Transverse colon (tissue), 4 donors: ENCODE measurements at regions not wholly inside any gene's neighbourhood (a gene's known extent, or its start where the extent isn't known, plus 50 kb on each side); places are given as distances from the start of the nearest gene placed in this dataset.

Source experiments
- POLR2AphosphoS5 ChIP-seq, 3 donors: sonication (generic); formaldehyde crosslinking; IDR thresholded peaks; one replicate each; pipeline ENCODE4 v1.6.1; 2016; ENCODE audit warnings: antibody characterized with exemption in 3 of 3
- TF ChIP-seq, protein P1 (sequence below), 5 experiments: fragments of 200-600 bp in 3 of 5; fragments of 450-650 bp in 2 of 5; sonication (generic) in 3 of 5; IDR thresholded peaks; 1 replicate in 2 of 5; 2 replicates in 3 of 5; pipeline ENCODE4 v1.5.1; 2016 to 2017; ENCODE audit warnings: antibody characterized with exemption in 5 of 5, inconsistent platforms in 3 of 5, mild to moderate bottlenecking in 2 of 5, moderate library complexity in 1 of 5

- no peak for TF ChIP-seq POLR2AphosphoS5 (IDR thresholded peaks at IDR 0.05)
- TF ChIP-seq, protein P1, sequence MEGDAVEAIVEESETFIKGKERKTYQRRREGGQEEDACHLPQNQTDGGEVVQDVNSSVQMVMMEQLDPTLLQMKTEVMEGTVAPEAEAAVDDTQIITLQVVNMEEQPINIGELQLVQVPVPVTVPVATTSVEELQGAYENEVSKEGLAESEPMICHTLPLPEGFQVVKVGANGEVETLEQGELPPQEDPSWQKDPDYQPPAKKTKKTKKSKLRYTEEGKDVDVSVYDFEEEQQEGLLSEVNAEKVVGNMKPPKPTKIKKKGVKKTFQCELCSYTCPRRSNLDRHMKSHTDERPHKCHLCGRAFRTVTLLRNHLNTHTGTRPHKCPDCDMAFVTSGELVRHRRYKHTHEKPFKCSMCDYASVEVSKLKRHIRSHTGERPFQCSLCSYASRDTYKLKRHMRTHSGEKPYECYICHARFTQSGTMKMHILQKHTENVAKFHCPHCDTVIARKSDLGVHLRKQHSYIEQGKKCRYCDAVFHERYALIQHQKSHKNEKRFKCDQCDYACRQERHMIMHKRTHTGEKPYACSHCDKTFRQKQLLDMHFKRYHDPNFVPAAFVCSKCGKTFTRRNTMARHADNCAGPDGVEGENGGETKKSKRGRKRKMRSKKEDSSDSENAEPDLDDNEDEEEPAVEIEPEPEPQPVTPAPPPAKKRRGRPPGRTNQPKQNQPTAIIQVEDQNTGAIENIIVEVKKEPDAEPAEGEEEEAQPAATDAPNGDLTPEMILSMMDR (IDR thresholded peaks at IDR 0.05), result peak in 4 of 5 experiments; percentile 11 to 31 (median 21)
These were observed 244.3 kb downstream of the MTERF1 start for GRCh38 chr7:91636129-91636724.
